ENCODE measurements at regions not wholly inside any gene's neighbourhood (a gene's known extent, or its start where the extent isn't known, plus 50 kb on each side); places are given as distances from the start of the nearest gene placed in this dataset.

DNA sequence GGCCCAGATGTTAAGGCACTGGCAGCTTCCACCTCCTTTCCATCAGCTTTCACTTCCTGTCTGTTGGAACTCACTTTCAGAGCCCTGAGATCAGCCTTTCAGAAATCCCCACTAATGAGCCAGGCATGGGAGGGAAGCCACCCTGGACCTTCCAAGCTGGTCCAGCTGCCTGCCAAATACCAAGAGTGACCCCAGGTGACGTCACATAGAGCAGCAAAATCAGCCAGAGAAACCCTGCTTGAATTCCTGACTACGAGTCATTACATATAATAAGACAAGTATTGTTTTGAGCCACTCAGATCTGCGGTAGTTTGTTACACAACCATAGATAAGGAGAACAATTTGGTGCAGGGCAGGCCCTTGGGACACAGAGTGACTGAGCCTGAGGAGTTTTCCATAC lies 556.0 kb upstream of the JAG1 start:
- no peak for DNase-seq

DNA sequence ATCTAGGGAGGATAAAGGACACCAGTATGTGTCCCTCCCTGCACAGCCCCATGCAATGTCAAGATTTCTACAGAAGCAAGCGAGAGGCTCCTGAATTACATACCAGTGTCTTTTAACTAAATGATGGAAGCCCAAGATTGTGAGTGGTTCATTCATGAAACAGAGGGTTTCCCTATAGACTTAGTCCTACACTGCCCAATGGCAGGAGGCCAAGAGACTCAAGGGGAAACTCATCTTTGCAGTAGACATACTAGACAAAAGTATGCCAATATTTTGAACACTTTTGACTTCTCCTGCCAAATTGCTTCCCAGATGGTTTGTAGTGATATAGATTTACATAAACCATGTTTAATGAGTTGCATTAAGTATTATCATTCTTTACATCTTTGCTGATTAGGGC lies 557.2 kb upstream of the JAG1 start:
- DNase-seq: no peak

DNA sequence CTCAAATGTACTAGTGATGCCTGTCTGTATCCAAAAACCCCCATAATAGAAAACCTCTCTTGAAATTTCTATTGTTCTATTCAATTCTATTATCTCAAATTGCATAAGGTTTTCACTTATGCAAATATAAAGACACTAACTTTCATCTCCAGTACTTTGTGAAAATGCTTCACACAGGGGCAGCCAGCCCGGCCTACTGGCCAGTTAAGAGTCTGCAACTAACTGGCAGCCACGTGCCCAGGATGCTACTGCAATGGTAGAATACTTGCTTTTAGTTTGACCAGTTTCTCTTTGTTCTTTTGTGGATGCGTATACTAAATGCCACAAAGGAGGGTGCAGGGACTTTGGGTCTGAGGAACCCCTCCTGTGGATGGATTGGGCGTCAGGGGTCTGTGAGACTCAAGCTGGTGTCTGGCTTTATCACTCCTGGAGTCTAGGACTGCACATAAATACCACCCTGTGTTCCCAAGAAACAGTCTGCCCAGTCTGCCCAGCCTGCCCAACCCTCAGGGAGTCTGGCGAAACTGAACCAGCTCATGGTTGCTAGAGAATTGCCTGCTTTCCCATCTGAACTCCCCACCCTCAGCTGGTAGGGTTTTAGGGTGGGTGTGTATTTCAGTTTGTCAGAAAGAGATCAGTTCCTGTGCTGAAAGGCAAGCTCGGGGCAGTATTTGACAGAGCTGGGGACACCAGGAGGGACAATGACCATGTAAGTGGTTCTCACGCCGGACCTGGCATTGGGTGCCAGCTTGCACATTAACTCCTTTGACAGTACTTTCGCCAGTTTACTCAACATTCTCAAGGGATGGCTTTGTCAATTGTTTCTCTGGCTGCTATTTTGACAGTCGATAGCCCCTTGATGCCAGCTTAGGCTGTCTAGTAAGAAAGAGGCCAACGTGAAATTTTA lies 558.2 kb upstream of the JAG1 start:
- no peak for DNase-seq

DNA sequence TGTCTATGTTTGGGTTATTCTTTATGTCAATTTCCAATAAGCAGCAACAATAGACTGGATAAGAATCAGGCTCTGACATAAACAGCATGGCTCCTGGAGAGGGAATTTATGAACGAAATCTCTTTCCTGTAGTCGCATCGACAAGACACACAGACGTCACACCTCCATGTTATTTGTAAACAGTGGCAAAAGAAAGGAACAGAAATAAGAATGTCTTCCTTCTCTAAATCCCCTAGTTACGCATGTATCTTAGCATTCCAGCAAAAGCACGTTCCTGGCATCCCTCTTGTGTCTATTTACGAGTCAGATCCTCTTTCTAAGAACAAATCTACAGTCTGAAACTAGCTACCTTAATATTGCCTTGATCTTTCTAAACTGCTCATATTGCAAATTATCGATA lies 559.1 kb upstream of the JAG1 start:
- no peak for DNase-seq

DNA sequence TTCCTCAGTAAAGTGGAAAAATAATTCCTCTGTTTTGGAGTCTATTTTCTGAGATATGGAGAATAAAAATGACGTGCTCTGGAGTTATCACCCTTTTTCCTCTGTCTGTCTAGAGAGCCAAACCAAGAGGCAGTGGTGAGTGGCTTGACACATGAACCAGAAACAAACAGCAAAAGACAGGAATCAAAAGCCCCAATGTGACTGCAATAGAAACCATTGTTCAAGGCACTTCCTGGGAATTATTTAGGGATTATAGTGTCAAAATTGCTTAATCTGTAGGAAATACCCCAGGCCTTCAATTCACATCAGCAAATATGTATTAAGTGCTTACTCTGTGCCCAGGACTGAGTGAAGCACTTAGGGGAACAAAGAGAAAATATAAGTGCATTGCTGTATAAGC lies 560.4 kb upstream of the JAG1 start:
- no peak for DNase-seq

DNA sequence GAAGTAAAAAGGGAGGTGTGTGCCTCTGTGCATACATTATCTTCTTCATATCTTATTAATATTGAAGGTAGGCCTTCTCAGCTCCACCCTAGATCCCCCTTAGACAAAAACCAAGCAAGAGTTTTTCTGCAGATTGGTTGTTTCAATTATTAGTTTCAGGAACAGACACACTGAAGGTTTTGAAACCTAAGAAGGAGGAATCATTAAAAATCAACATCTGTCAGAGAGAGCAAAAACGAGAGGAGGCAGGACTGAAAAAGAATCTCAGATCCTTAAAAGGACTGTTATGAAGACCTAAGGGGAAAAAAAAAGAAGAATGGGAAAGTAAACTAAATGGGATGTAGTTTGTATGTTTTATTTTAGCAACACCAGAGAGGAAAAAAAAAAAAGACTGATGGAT lies 560.8 kb upstream of the JAG1 start:
- no peak for DNase-seq

DNA sequence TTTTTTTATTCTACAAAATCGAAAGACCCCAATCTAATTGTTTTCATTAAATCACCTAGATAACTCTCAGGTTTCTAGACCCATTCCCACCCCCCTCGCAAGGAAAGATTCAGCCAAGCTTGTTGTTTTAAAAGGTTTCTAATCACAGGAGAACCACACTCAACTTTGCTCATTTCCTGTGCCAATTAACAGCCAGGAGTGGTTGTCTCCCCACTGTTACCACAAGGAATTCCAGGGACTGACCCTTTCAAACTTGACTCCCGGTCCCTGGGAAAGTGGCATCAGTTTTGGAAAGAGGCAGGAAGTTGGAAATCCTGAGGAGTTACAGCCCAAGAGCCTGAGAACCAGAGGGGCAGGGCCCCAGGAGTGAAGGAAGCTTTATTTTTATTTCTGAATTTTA lies 561.3 kb upstream of the JAG1 start:
- DNase-seq: no peak

DNA sequence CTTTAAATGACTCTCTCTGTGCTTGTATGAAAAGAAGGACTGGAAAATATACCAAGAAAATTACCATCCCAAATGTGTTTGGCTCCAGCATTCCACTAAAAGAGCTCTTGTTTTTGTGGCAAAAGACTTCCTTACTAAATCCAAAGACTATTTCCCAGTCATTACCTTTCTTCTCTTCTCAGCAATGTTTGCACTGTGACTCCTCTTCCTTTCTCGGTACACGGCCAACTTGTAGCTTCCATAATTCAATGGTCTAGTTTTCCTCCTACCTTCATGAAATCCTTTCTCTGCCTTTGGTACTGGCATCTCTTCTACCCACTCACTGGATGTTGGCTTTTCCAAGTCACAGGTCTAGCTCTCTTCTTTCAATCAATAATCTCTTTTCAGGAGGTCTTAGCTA lies 568.5 kb upstream of the JAG1 start:
- DNase-seq: no peak

DNA sequence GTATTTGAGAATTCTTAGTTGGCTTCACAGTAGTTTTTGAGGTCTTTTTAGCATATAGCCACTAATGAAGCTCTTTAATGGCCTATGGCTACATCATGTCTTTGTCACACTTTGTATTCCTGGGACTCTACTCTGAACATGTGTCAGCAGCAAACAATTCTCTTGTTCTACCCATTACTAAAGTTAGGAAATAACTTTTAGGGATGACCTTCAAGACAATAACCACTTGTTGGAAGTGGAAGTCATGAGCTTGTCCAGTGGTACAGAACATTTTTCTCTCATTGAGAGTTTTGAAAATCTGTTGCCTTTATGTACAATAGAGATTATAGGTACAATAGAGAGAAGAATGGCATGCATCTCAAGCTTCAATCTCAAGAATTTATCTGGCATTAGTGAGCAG lies 571.6 kb upstream of the JAG1 start:
- DNase-seq: no peak

DNA sequence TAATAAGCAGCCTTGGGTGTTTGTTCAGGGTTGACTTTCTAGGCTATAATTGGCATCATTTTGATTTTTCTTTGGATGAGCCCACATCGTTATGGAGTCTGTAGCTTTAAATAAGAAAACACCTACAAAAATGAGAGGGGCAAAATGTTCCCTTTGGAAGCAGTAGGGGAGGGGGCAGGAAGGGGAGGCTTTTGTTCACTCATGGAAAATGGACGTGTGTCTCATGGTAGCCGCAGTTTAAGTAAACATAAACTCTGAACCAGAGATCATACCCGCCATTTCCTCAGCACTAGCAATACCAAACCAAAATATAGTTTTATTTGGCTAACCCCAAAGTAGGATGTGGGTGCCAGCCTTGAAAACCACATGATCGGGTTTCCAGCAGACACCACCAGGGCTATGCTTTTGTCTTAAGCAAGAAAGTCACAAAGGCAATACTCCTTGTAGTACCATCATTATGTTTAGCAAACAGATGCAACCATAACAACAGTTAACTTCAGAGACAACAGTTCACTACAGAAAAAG lies 572.5 kb upstream of the JAG1 start:
- no peak for DNase-seq

DNA sequence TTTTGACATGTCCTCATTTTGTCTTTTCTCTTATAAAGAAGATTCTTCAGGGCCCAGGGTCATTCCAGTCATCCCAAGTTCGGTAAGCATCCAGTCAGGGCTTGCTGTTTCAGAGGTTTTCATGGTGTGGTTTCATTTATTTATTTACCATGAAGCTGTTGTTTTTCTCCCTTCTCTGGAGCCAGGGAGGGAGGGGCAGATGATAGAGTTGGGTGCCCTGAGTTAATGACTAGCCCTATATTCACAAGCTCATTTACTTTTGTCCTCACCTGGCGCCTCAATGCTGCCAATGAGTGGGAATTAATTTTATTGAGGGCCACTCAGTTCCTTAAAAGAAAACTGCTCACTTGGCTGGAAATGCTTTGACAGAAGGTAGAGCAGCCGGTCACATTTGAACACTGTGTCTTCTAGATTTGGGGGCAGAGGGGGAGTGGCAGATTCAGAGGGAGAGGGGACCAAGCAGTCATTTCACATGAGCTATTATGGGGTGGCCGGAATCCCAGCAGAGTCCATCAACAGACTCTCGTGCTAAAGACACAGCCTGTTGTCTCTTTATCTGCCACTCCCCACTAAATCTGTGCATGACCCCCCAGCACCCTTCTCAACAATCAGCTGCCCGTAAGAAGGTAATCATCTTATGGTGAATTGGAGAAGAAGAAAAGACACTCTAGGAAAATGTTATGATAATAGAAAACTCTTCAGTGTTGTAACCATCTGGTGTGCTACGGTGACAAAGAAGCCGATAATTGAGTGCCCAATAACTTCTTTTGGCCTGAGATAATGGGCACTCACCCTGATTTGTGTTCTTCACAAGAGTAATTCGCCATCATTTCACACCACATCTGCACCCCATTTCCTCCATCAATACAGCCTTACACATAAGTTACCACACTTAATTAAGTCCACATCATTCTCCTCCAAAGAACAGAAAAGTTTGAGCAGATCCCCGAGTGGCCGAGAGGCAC lies 573.5 kb upstream of the JAG1 start:
- DNase-seq: no peak

DNA sequence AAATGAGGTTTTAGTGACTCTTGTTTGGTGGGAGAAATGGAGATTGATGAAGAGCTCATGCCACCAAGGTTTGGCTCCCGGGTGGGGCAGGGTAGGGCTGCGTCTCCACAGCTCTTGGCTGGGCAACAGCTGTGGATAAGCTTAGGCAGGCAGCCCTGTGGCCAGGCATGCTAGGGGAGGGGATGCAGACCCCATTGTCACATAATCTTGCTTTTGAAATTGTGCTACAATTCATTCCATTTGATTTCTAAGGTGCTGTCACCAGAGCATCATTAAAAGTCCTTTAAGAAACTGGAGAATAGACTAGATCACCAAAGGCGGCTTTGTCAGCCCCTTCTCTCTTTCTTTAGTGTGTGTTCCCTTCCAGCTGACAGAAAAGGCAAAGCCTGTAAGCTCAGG lies 574.2 kb upstream of the JAG1 start:
- no peak for DNase-seq

DNA sequence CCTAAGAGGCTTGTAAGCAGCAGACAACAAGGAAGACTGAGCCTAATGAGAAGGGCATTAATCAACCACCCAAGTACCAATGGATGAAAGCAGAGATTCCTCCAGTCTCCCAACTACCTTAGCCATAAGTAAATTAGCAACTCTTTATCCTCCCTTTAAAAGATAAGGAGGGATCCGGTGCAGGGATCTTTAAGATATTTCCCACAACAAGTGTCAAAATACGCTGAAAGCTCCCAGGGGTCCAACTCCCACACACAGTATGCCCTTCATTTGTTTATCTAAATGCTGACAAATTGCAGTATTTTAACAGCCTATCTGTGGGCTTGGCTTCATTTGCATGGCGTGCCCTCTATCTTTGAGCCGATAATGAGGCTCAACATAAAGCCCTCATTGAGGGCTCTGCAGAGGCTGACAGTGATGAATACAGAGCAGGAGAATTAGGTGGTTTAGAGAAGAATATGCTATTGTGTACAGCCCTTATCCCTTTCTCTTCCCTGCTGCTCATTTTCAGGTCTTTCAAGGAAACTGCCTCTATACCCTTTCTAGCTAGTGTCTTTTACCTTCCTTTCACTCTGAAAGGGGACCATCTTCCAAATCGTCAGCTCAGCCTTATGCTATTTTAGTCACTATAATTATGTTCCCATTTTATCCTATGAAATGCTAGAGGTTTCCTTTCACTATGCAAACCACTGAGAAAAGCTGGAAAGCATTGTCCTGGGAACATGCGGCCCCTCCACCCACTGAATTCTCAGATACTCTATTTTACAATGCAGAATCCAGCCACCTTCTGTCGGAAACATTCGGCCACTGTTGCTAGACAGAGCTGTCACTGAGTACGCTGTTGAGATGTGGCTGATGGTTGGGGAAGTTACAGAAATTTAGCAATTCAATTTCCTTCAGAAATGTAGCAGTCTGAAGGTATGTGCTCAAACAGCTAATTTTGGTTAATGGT lies 575.2 kb upstream of the JAG1 start:
- no peak for DNase-seq

DNA sequence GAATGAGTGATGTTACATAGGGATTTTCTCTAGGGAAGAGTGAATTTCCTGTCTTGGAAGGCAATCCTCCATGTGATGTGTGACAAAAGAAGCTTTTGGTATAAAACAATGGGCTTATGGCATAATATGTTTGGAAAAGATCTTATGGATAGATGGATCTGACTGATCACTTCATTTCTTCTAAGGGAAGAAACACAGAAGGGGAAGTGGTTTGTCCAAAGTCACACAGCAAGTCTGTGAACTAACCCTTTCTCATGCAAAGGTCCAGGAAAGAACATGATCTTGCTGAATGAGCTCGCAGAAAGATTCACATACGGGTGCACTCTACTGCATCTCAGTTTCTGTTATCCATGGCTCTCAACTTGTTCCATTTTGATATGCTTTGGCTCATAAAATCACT lies 575.9 kb upstream of the JAG1 start:
- no peak for DNase-seq

DNA sequence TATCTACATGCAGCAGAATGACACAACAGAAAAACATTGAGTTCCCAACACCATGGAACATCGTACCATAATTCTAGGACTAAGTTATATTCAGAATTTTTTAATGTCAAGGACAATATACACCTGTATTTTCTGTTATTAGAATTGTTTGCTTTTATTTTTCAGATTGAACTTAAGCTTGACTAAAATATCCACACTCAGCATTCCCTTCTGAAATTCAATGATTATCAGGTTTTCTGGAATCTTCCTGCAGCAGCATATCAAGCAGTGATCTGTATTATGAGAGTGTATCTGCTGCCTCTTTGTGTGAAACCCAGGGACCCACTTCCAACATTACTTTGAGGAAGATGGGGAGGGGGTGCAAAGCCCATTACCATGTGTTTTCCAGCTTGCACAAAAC lies 578.6 kb upstream of the JAG1 start:
- no peak for DNase-seq

DNA sequence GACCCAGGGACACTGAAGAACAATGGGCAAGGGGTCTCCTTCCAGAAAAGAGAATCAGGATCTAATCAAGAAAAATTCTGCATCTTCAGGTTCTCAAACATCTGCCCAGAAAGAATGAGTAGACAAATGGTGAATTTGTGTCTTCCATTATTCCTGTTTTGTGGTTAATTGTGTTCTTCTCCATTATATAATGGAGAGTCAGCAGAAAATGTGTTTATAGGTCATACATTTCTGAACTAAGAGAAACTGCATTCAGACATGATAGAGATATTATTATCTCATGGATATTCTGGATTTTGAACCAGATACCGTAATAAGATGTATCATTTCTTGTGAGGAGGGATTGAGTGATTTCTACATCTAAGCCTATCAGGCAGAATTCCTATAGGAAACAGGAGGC lies 581.7 kb upstream of the JAG1 start:
- no peak for DNase-seq

DNA sequence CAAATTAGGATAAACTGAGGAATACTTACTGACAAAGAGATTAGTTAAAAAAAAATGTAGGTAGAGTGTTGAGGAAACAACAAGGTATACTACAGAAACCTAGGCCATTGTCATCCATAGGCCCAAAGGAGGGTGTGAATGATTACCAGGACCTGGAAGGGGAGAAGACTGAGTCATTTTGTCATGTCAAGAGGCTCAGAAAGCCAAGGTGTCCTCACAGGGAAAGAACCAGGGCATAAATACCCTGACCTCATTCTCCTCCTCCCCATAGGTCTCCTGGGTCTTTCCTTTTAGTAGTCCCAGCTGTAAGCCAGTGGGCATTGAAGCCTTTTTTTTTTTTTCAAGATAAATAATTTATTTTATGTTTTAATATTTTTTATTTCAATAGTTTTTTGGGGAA lies 582.1 kb upstream of the JAG1 start:
- no peak for DNase-seq

DNA sequence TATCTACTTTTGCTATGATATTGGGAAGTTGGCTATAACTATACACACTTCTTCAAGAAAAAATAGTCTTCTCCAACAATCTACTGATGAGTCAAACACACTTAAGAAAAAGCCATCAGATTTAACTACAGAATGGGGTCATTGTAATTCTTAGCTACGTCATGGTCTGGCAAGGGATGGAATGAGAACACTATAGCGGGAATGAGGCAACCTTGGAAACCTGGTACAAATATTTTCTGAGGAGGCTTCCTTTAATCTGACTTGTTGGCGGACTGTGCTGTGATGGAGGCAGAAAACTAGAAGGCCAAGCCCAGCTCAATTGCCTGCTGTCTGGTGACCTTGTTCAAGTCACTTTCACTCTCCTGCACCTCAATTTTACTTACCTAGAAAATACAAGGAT lies 586.8 kb upstream of the JAG1 start:
- no peak for DNase-seq

DNA sequence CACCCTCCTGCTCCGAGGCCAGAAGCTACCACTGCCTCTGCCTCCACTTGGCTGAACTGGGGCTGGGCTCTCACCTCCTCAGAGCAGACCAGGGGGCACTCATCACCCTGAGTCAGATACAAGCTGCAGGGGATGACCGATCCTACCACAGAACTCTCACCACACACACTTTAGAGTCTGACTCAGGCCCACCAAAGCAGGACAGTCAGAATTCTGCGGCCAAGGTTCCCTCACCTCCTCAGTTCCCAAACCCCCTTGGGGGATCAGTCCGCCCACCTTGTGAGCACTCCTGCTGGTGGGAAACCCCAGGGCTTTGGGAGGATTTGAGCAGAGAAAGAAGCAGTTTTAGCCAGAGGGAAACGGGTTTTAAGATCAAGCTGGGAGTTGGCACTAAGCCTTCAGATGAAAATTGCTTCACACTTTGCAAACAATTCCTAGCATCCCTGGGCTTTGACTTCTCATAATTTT lies 587.8 kb upstream of the JAG1 start:
- DNase-seq: no peak

DNA sequence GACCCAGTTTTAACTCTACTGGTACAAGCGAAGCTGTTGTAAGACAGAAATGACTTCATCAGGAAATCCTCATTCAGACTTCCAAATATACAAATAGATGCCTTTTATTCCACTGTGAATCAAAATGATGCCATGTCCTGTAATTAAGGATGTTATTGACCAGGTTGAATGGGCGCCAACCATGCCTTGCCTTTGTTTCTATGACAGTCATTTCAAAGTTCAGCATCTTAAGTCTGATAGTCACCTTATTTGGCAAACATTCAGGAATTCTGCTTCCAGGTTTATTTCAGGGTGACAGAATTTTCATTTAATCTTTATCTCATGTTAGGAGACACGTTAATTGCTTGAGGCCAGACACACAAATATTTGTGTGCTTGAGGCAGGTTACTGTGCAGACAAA lies 592.8 kb upstream of the JAG1 start:
- no peak for DNase-seq

DNA sequence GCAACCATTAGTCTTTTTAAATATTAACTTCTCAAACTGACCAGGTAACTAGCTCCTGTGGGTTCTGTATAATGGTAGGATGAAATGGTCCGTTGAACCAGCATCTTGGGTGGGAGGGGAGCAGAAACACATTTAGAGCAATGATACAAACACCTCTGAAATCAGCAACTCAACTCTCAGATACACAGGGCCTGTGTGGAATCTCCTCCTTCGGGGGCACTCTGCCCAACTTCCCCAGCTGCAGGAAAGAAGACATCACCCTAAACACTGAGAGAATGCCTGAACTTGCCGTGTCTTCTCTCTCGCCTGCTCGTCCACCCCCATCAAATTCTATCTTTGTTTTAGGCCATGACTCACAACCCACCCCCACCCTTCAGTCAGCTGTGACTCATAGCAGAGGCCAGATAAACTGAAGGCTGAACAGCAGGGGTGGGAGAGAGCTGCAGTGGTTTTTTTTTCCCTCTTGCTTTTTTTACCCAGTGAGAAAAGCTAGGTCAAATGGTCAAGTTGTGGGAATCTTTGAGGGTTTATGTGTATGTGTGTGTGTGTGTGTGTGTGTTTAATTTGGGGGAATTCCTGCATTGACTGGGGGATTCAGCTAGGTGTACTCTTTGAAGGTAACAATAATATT lies 593.4 kb upstream of the JAG1 start:
- no peak for DNase-seq

DNA sequence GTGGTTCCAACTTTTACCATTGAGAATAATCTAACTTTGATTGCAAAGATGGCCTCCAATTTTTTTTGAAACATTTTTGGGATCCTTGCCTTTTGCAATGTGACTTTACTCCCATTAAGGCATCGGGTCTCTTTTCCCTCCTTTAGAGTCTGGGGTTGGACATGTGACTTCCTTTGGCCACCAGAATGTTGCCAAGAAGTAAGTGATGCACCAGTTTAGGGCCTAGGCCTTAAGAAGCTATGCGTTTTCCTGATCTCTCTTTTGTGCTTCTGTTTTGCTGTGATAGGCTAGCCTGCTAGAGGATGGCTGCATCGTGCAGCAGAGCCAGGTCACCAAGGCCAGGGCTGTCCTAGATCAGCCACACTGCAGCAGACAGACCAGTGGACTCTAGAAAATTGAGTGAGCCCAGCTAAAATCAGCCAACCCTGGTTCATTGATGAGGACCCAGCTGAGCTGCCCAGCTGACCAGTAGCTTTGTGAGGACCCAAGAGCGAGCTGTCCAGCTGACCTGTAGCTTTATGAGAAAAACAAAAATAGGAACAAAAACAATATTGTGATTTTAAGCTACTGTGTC lies 594.0 kb upstream of the JAG1 start:
- DNase-seq: no peak

All from activated CD4-positive, alpha-beta T cell treated with anti-CD3 and anti-CD28 coated beads, Interleukin-2, amount 50 U/mL, for 16 hours (primary cell).